ENCODE measurements at regions not wholly inside any gene's neighbourhood (a gene's known extent, or its start where the extent isn't known, plus 50 kb on each side); places are given as distances from the start of the nearest gene placed in this dataset.

- TF ChIP-seq POLR2AphosphoS5 (IDR thresholded peaks at IDR 0.05; ENCODE audit: insufficient read depth, low read depth, low read length) = no peak
- TF ChIP-seq, protein P1, sequence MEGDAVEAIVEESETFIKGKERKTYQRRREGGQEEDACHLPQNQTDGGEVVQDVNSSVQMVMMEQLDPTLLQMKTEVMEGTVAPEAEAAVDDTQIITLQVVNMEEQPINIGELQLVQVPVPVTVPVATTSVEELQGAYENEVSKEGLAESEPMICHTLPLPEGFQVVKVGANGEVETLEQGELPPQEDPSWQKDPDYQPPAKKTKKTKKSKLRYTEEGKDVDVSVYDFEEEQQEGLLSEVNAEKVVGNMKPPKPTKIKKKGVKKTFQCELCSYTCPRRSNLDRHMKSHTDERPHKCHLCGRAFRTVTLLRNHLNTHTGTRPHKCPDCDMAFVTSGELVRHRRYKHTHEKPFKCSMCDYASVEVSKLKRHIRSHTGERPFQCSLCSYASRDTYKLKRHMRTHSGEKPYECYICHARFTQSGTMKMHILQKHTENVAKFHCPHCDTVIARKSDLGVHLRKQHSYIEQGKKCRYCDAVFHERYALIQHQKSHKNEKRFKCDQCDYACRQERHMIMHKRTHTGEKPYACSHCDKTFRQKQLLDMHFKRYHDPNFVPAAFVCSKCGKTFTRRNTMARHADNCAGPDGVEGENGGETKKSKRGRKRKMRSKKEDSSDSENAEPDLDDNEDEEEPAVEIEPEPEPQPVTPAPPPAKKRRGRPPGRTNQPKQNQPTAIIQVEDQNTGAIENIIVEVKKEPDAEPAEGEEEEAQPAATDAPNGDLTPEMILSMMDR (IDR thresholded peaks at IDR 0.05; ENCODE audit: extremely low read depth in 1 of 2, insufficient read depth in 1 of 2, low read depth in 1 of 2, low read length in 2 of 2) = no peak
- TF ChIP-seq EZH2 (IDR thresholded peaks at IDR 0.05; ENCODE audit: borderline replicate concordance, low read depth, low read length, severe bottlenecking) = no peak
- TF ChIP-seq POLR2A (IDR thresholded peaks at IDR 0.05; ENCODE audit: low read depth, low read length) = no peak
- no peak for TF ChIP-seq MYC (IDR thresholded peaks at IDR 0.05; ENCODE audit: low read depth, low read length)
These were observed 990.3 kb downstream of the AACS start for GRCh38 chr12:126055521-126055920.

Data from endothelial cell of umbilical vein (primary cell).